ENCODE measurements at regions not wholly inside any gene's neighbourhood (a gene's known extent, or its start where the extent isn't known, plus 50 kb on each side); places are given as distances from the start of the nearest gene placed in this dataset.

DNA sequence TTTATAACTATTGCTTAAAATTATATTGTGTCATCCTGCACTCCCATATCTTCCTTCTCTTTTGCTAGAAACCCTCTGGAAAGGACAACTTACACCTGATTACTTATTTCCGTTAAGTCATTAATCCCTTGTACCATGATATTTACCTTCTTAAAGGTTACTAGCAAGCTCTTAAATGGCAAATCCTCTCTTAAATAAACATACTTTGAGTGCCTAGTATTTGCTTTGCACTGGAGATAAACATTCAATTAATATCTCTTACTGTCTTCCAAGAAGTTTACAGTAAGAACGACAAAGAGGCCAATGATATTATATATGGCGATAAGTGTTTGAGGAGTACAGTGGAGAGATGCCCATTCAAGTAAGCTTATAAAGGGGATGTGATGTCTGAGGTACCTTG lies 278.3 kb downstream of the HGF start:
- TF ChIP-seq, protein P1, sequence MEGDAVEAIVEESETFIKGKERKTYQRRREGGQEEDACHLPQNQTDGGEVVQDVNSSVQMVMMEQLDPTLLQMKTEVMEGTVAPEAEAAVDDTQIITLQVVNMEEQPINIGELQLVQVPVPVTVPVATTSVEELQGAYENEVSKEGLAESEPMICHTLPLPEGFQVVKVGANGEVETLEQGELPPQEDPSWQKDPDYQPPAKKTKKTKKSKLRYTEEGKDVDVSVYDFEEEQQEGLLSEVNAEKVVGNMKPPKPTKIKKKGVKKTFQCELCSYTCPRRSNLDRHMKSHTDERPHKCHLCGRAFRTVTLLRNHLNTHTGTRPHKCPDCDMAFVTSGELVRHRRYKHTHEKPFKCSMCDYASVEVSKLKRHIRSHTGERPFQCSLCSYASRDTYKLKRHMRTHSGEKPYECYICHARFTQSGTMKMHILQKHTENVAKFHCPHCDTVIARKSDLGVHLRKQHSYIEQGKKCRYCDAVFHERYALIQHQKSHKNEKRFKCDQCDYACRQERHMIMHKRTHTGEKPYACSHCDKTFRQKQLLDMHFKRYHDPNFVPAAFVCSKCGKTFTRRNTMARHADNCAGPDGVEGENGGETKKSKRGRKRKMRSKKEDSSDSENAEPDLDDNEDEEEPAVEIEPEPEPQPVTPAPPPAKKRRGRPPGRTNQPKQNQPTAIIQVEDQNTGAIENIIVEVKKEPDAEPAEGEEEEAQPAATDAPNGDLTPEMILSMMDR (IDR thresholded peaks at IDR 0.05): no peak
- no peak for TF ChIP-seq POLR2A (IDR thresholded peaks at IDR 0.05)
